Activated CD4-positive, alpha-beta T cell treated with anti-CD3 and anti-CD28 coated beads, Interleukin-2, amount 50 U/mL, for 24 hours (primary cell): ENCODE measurements at regions not wholly inside any gene's neighbourhood (a gene's known extent, or its start where the extent isn't known, plus 50 kb on each side); places are given as distances from the start of the nearest gene placed in this dataset.

ENCODE experiments used
- DNase-seq, 2 donors: peaks; one replicate each; pipeline ENCODE4 v3.0.0-alpha.2; 2020; ENCODE audit warnings: low read depth in 1 of 2, low spot score in 1 of 2

- DNase-seq: no peak
Observed at GRCh38 chr3:177471733-177472480, 274.6 kb upstream of the TBL1XR1 start.

GRCh38 chr3:177473184-177473583 is 275.9 kb upstream of the TBL1XR1 start:
- no peak for DNase-seq

- no peak for DNase-seq
Observed at GRCh38 chr3:177473903-177474302, 276.6 kb upstream of the TBL1XR1 start.

- no peak for DNase-seq
Observed at GRCh38 chr3:177474652-177475355, 277.5 kb upstream of the TBL1XR1 start.

GRCh38 chr3:177475356-177475665 is 278.0 kb upstream of the TBL1XR1 start:
- DNase-seq: no peak

GRCh38 chr3:177476495-177476894 is 279.2 kb upstream of the TBL1XR1 start:
- DNase-seq: no peak

GRCh38 chr3:177476921-177477435 is 279.7 kb upstream of the TBL1XR1 start:
- no peak for DNase-seq

- DNase-seq: no peak
Observed at GRCh38 chr3:177478170-177478867, 281.0 kb upstream of the TBL1XR1 start.

- DNase-seq: no peak
Observed at GRCh38 chr3:177479630-177480029, 282.3 kb upstream of the TBL1XR1 start.

GRCh38 chr3:177481329-177481728 is 284.0 kb upstream of the TBL1XR1 start:
- no peak for DNase-seq

- no peak for DNase-seq
Observed at GRCh38 chr3:177482048-177482691, 284.9 kb upstream of the TBL1XR1 start.

- no peak for DNase-seq
Observed at GRCh38 chr3:177483182-177483967, 286.1 kb upstream of the TBL1XR1 start.

- no peak for DNase-seq
Observed at GRCh38 chr3:177484206-177484605, 286.9 kb upstream of the TBL1XR1 start.

- no peak for DNase-seq
Observed at GRCh38 chr3:177484926-177485325, 287.6 kb upstream of the TBL1XR1 start.

GRCh38 chr3:177487635-177488186 is 290.4 kb upstream of the TBL1XR1 start:
- DNase-seq: no peak

- no peak for DNase-seq
Observed at GRCh38 chr3:177488740-177489139, 291.5 kb upstream of the TBL1XR1 start.

- no peak for DNase-seq
Observed at GRCh38 chr3:177490626-177491025, 293.3 kb upstream of the TBL1XR1 start.

- no peak for DNase-seq
Observed at GRCh38 chr3:177491296-177492032, 294.2 kb upstream of the TBL1XR1 start.

GRCh38 chr3:177493091-177493490 is 295.8 kb upstream of the TBL1XR1 start:
- DNase-seq: no peak

- DNase-seq: no peak
Observed at GRCh38 chr3:177494216-177494615, 296.9 kb upstream of the TBL1XR1 start.
